Left cardiac atrium (tissue), 4 donors: ENCODE measurements at regions not wholly inside any gene's neighbourhood (a gene's known extent, or its start where the extent isn't known, plus 50 kb on each side); places are given as distances from the start of the nearest gene placed in this dataset.
A peak's percentile ranks its signal among the peaks of the same experiment; 100 is the strongest.

Experiments used
- ATAC-seq, 2 donors: fragments of 200-7000 bp; cut with Tn5 transposase; one replicate each; pipeline ENCODE4 v1.9.1; 2020; ENCODE audit warnings: mild to moderate bottlenecking in 2 of 2, moderate library complexity in 2 of 2
- DNase-seq: peaks from one replicate; pipeline ENCODE4 v3.0.0-alpha.2; 2020
- intact Hi-C, 2 donors: fragments of 100-400 bp; cut with DNase I; formaldehyde crosslinking; loops; one replicate each; pipeline versions ENCODE4 v1.14.1 to v1.15.1; 2022 to 2023
- donor health status: DM: no; HTN: yes; CAD: no.
- donor health status: DM: no; HTN: yes; CAD: no; lungs with severe emphysema.
- donor health status: DM: yes; HTN: yes; CAD: no.
- donor health status: Dilated cardiomyopathy.

- peak; percentile 90 to 96 for ATAC-seq
- intact Hi-C loops: no loop called here
- DNase-seq: peak; percentile 52
These were observed 275.3 kb upstream of the IL12B start for GRCh38 chr5:159605585-159605984.

- DNase-seq (no peak), ATAC-seq (no peak)
- intact Hi-C loops: no loop called here
These were observed 279.1 kb upstream of the IL12B start for GRCh38 chr5:159609359-159609758.

GRCh38 chr5:159610966-159611579 lies 280.8 kb upstream of the IL12B start:
- ATAC-seq (no peak), DNase-seq (no peak)
- intact Hi-C loops: no loop called here

DNA sequence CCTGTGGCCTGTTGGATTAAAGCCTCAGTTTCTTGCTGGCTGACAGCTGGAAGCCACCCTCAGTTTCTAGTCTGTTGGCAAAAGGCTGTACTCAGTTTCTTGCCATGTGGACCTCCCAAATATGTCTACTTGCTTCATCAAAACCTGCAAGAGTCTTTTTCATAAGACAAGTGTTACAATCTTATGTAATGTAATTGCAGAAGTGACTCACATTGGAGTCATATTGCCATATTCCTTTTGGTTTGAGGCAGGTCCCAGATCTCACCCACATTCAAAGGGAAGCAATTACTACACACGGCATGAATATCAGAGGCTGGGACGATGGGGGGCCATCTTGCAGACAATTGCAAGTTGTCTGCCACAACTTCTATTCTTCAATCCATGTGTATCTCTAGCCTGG lies 286.7 kb upstream of the IL12B start:
- DNase-seq: no peak
- intact Hi-C loops: no loop called here
- no peak for ATAC-seq

GRCh38 chr5:159619826-159620225 lies 289.5 kb upstream of the IL12B start:
- ATAC-seq: no peak

DNA sequence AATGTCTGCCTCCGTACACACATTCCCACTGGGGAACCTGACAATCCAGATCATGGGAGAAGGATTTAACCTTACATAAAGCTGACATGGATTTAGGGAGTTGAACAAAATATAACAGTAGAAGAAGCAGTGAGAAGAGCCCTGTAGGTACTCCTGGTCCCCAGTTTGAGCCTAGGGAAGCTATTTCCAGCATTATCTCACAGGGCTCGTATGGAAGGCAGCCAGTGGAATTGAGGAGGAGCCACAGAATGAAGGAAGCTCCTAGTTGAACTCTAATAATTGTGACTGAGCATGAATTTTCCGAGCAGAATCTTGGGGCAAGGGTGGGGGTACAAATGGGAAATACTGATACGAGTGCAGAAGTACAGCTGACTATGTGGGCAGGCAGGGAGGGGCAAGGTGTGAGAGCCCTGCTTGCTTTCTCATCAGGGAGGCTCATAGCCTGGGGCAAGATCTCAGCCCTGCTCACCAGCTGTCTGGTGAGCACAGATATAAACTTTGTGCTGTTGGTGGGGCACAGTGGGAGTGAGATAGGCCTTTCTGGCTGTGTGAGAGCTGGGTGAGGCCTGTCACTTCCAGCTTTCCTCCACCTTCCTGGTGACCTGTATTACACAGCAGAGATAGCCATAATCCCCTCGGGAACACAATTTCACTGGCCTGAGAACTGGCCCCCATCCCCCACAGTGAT lies 290.7 kb upstream of the IL12B start:
- intact Hi-C loops: no loop called here
- DNase-seq (no peak), ATAC-seq (no peak)

More at GRCh38 chr5:159619826-159620225, 289.5 kb upstream of the IL12B start:
- no peak for DNase-seq
- intact Hi-C loops: no loop called here

- intact Hi-C loops: no loop called here
- no peak for ATAC-seq
These were observed 287.6 kb upstream of the ADRA1B start for GRCh38 chr5:159628703-159629102.

GRCh38 chr5:159629158-159629557 lies 287.1 kb upstream of the ADRA1B start:
- intact Hi-C loops: no loop called here
- DNase-seq (no peak), ATAC-seq (no peak)

More at GRCh38 chr5:159628703-159629102, 287.6 kb upstream of the ADRA1B start:
- no peak for DNase-seq

DNA sequence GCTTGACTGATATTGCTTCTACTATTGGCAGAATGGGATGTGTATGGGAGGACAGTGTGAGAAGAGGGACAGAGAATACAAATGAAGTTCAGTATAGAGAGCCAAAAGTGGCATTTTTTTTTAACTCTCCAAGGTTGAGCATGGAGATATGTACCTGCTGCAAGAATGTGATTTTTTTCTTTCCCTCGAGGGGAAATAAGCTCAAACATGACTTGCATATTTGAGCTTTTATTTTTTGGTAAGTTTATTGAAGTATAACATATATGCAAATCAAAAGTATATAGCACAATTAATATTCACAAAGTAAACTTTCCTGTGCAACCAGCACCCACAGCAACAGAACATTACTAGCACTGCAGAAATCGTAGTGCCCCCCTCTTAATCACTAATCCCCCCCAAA lies 285.7 kb upstream of the ADRA1B start:
- intact Hi-C loops: no loop called here
- DNase-seq (no peak), ATAC-seq (no peak)

GRCh38 chr5:159631001-159631400 lies 285.3 kb upstream of the ADRA1B start:
- ATAC-seq (no peak), DNase-seq (no peak)
- intact Hi-C loops: no loop called here

- DNase-seq (no peak), ATAC-seq (no peak)
- intact Hi-C loops: no loop called here
These were observed 283.4 kb upstream of the ADRA1B start for GRCh38 chr5:159632866-159633265.

DNA sequence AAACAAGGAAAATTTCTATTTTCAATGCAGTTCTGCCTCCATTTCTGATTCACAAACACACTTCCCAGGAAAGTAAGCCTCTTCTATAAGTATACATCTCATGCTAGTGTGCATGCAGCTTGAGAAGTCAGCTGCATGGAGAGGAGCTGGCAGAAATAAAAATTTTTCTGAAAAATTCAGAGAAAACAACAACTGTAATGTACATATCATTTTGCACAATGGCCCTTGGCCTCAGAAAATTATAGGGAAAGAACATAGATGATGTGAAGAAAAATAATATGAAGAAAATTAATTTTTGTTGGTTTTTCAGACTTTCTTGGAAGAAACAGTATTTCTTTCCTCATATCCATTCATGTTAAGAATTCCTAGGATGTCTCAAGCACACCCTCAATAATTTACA lies 277.8 kb upstream of the ADRA1B start:
- DNase-seq: no peak
- ATAC-seq: no peak
- intact Hi-C loops: no loop called here

- intact Hi-C loops: no loop called here
- DNase-seq: no peak
- ATAC-seq: no peak
These were observed 277.2 kb upstream of the ADRA1B start for GRCh38 chr5:159638954-159639559.

DNA sequence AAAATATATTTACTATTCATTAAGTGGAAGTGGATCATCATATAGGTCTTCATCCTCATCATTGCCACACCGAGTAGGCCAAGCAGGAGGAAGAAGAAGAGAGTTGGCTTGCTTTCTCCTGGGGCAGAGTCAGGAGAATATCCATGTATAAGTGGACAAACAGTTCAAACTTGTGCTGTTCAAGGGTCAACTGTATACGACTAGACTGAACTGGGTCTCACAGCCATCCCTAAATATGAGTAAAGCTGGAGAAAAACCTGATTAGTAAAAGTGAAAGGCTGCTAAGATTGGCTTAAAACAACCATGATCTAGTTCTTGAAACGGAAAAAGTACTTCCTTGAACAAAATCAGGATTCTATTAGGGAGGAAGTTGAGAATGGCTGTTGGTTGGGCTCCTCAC lies 276.7 kb upstream of the ADRA1B start:
- ATAC-seq (no peak), DNase-seq (no peak)
- intact Hi-C loops: no loop called here

DNA sequence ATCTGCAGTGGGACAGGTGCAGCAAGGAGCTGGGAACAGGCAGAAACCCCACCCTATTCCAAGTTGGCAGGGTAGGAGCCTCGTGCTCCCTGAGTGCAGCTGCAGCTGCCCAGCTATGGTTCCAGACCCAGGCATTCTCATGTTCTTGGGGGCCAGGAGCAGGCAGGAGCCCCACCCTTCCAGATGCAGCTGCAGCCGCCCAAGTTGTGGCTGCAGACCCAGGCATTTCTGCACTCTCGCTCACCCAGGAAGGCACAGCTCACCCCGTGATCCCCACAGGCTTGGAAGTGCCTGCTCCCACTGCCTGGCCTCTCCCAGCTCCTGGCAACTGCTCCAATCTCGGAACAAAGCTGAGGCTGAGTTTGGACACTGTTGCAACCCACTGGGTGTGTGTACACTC lies 275.8 kb upstream of the ADRA1B start:
- ATAC-seq: no peak
- intact Hi-C loops: no loop called here
- no peak for DNase-seq

GRCh38 chr5:159640921-159641320 lies 275.4 kb upstream of the ADRA1B start:
- intact Hi-C loops: no loop called here
- ATAC-seq (no peak), DNase-seq (no peak)

DNA sequence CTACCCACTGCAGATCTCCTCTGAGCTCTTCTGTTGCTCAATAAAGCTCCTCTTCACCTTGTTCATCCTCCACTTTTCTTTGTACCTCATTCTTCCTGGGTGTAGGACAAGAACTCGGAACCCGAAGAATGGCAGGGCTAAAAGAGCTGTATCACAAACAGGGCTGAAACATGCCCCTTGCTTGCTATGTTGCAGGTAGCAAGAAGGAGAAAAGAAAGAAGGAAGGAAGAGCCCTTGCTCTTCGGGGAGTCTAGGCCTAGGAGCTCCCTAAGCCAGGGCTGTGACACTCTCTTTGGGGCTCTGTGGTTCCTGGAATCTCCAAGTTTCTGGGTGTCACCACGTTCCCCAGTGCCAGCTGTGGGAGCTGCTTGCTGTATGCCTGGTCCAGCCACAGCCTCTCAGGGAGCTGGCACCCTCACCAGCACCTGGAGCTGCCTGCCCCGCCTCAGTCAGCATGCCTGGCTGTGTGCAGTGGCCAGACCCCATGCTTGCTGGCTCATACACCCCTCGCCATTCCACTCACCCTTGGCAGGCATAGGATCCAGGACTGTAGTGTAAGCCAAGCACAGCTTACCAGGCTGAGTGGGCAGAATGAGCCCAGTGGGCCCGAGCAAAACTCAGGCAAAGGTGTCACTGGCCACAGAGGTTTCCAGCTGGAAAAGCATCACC lies 274.8 kb upstream of the ADRA1B start:
- intact Hi-C loops: no loop called here
- DNase-seq (no peak), ATAC-seq (peak; percentile 41 to 70)

- ATAC-seq: no peak
- DNase-seq: no peak
- intact Hi-C loops: no loop called here
These were observed 273.9 kb upstream of the ADRA1B start for GRCh38 chr5:159642379-159642778.

DNA sequence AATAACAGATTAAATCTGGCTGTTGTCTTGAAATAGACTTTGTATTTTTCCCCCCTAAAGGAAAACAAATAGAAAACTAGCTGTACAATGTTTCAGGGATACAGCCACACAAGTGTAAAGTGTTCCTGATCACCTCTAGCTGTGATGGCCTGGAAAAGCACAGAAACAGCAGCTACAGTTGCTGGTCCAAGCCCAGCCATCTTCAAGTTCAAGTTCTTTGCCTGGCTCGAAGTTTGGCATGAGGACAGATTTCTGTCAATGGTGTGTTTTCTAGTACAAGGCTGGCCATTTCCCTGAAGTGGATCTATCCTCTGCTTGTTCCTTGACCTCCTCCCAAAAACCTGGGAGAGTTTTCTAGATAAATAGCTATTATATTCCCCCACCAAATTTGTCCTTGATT lies 272.2 kb upstream of the ADRA1B start:
- DNase-seq (no peak), ATAC-seq (peak; percentile 35 to 44)
- intact Hi-C loops: no loop called here

DNA sequence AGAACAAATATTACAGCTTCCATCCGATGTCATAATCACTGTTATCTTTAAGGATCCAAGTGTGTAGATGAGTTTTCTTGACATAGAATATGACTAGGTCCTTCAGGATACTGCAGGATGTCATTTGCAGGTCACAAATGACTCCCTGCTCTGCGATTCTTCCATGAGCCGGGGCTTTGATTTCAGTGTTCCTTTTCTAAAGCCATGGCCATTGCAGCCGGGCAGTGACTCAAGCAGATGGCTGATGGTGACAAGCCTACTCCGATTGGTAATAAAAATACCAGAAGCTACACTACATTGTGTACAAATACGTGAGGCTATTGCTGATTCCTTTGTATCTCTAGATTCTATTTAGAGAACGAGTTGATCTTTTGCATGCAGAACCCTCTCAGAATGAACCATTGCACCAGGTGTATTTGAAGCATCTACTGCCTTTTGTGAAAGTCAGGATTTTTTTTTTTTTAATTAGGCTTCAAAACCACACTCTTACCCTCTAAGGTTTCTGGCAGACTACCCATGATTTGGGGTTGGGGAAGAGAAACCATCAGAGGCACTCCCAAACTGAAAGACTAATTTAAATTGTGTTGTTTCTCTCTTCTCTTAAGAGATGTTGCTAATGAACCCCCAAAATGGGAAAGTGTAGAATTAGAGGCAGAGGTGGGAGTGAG lies 271.0 kb upstream of the ADRA1B start:
- no peak for DNase-seq
- intact Hi-C loops: no loop called here
- ATAC-seq: no peak
